Osteoblast (primary cell): ENCODE measurements at regions not wholly inside any gene's neighbourhood (a gene's known extent, or its start where the extent isn't known, plus 50 kb on each side); places are given as distances from the start of the nearest gene placed in this dataset.

Experiments
- DNase-seq: peaks from one replicate; pipeline ENCODE4 v3.0.0; 2011; ENCODE audit warnings: low spot score, mixed read lengths; ENCODE audit not compliant: insufficient read length; ENCODE audit errors: missing footprints
- H2AFZ ChIP-seq: 2 replicates; pipeline ENCODE4 v1.6.0; 2011; ENCODE audit warnings: mild to moderate bottlenecking, low read length
- H3K27ac ChIP-seq: 2 replicates; pipeline ENCODE4 v1.5.1; 2011; ENCODE audit warnings: mild to moderate bottlenecking, low read depth, low read length, moderate library complexity
- H3K27me3 ChIP-seq: 2 replicates; pipeline ENCODE4 v1.6.0; 2012; ENCODE audit warnings: mild to moderate bottlenecking, control low read depth, inconsistent platforms, low read length, moderate library complexity; ENCODE audit not compliant: insufficient read depth
- H3K36me3 ChIP-seq: 2 replicates; pipeline ENCODE4 v1.5.1; 2011; ENCODE audit warnings: mild to moderate bottlenecking, low read length, control low read depth, moderate library complexity; ENCODE audit not compliant: insufficient read depth
- H3K4me1 ChIP-seq: 2 replicates; pipeline ENCODE4 v1.5.1; 2011; ENCODE audit warnings: mild to moderate bottlenecking, low read length, control low read depth, moderate library complexity; ENCODE audit not compliant: insufficient read depth
- H3K4me2 ChIP-seq: 2 replicates; pipeline ENCODE4 v1.6.0; 2011; ENCODE audit warnings: mild to moderate bottlenecking, low read length; ENCODE audit not compliant: insufficient read depth
- H3K4me3 ChIP-seq: fragments of 200-600 bp; sonication (generic); 3 replicates; pipeline ENCODE4 v1.5.1; 2012; ENCODE audit warnings: mild to moderate bottlenecking, low read length, inconsistent platforms; ENCODE audit not compliant: insufficient read depth
- H3K79me2 ChIP-seq: 2 replicates; pipeline ENCODE4 v1.6.0; 2012; ENCODE audit warnings: mild to moderate bottlenecking, low read length, control low read depth, inconsistent platforms; ENCODE audit not compliant: insufficient read depth
- H3K9me3 ChIP-seq: 2 replicates; pipeline ENCODE4 v1.5.1; 2011; ENCODE audit warnings: low read depth, low read length, control low read depth
- H4K20me1 ChIP-seq: 2 replicates; pipeline ENCODE4 v1.6.0; 2012; ENCODE audit warnings: mild to moderate bottlenecking, low read length, control low read depth; ENCODE audit not compliant: insufficient read depth
- CTCF ChIP-seq: IDR thresholded peaks from 2 replicates; pipeline ENCODE4 v1.5.1; 2011; ENCODE audit warnings: mild to moderate bottlenecking, low read depth, low read length, moderate library complexity; ENCODE audit errors: extremely low read depth

GRCh38 chr18:64710105-64710861 lies 561.4 kb upstream of the LINC00305 start:
- H3K36me3 ChIP-seq = no peaks in the 10 kb centered on the region
- no peak overlapping the region for H3K4me3 ChIP-seq
- H3K27me3 ChIP-seq = no peaks in the 10 kb centered on the region
- H3K9me3 ChIP-seq = no peaks in the 10 kb centered on the region
- no peak overlapping the region for H2AFZ ChIP-seq
- TF ChIP-seq CTCF = no peak
- H3K4me2 ChIP-seq = no peak overlapping the region
- H3K27ac ChIP-seq = no peak overlapping the region
- H4K20me1 ChIP-seq = no peaks in the 10 kb centered on the region
- no peak for DNase-seq
- H3K4me1 ChIP-seq = no peaks in the 10 kb centered on the region
- no peaks in the 10 kb centered on the region for H3K79me2 ChIP-seq

- Histone ChIP-seq H2AFZ (no peak overlapping the region), H3K27me3 (no peaks in the 10 kb centered on the region), H3K27ac (no peak overlapping the region), H3K4me3 (no peak overlapping the region), H3K4me2 (no peak overlapping the region), H3K4me1 (no peaks in the 10 kb centered on the region), H4K20me1 (no peaks in the 10 kb centered on the region), H3K79me2 (no peaks in the 10 kb centered on the region), H3K9me3 (no peaks in the 10 kb centered on the region), H3K36me3 (no peaks in the 10 kb centered on the region)
- no peak for TF ChIP-seq CTCF
- DNase-seq = no peak
Observed at GRCh38 chr18:64707052-64707451, 558.2 kb upstream of the LINC00305 start.

GRCh38 chr18:64699081-64699480 lies 550.2 kb upstream of the LINC00305 start:
- no peak for TF ChIP-seq CTCF
- no peaks in the 10 kb centered on the region for H3K27me3 ChIP-seq

GRCh38 chr18:64695851-64696553 lies 547.1 kb upstream of the LINC00305 start:
- no peak overlapping the region for H3K4me2 ChIP-seq
- H3K79me2 ChIP-seq = no peaks in the 10 kb centered on the region
- DNase-seq = no peak
- H3K4me3 ChIP-seq = no peak overlapping the region
- H3K27ac ChIP-seq = no peak overlapping the region
- no peaks in the 10 kb centered on the region for H3K9me3 ChIP-seq
- no peaks in the 10 kb centered on the region for H3K36me3 ChIP-seq
- no peak for TF ChIP-seq CTCF
- no peaks in the 10 kb centered on the region for H3K4me1 ChIP-seq
- no peaks in the 10 kb centered on the region for H4K20me1 ChIP-seq
- no peaks in the 10 kb centered on the region for H3K27me3 ChIP-seq
- H2AFZ ChIP-seq = no peak overlapping the region

More at GRCh38 chr18:64699081-64699480, 550.2 kb upstream of the LINC00305 start:
- H3K4me2 ChIP-seq = no peak overlapping the region
- no peaks in the 10 kb centered on the region for H3K79me2 ChIP-seq
- DNase-seq = no peak
- no peaks in the 10 kb centered on the region for H3K9me3 ChIP-seq
- no peak overlapping the region for H3K4me3 ChIP-seq
- no peaks in the 10 kb centered on the region for H4K20me1 ChIP-seq
- no peak overlapping the region for H2AFZ ChIP-seq
- no peak overlapping the region for H3K27ac ChIP-seq
- no peaks in the 10 kb centered on the region for H3K4me1 ChIP-seq
- H3K36me3 ChIP-seq = no peaks in the 10 kb centered on the region
